Urothelium cell line (cell line): ENCODE measurements at regions not wholly inside any gene's neighbourhood (a gene's known extent, or its start where the extent isn't known, plus 50 kb on each side); places are given as distances from the start of the nearest gene placed in this dataset.
"Not testable (repeated sequence)": the region's sequence is repeated elsewhere in the genome, so short reads cannot be mapped to it uniquely, and the experiment has no call there.

Experiments
- DNase-seq: peaks from one replicate; pipeline ENCODE4 v3.0.0; 2011; ENCODE audit warnings: low spot score, mixed read lengths
- FAIRE-seq: peaks from 2 replicates; lab custom pipeline; 2011; peaks lifted over from hg19 to GRCh38; lab: Jason Lieb, UNC

DNA sequence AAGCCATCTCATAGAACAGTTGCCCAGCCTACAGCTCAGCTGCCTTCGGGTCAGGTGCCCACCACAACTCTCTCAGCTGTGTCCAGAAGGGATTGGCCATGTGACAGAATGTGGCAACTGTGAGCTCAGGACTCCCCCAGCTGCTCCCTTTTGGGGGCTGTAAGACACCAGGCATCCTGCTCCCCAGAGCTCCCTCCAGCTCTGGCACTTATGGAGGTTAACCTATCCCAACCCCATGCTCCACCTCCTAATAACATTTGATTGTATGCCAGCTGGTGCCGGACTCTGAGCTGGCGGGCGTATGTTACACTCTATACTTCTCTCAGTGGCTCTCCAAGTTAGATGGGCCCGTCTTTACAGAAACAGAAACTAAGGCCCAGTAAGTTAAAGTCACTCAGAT lies 222.8 kb downstream of the FAM43A start:
- FAIRE-seq (no peak), DNase-seq (no peak)

DNA sequence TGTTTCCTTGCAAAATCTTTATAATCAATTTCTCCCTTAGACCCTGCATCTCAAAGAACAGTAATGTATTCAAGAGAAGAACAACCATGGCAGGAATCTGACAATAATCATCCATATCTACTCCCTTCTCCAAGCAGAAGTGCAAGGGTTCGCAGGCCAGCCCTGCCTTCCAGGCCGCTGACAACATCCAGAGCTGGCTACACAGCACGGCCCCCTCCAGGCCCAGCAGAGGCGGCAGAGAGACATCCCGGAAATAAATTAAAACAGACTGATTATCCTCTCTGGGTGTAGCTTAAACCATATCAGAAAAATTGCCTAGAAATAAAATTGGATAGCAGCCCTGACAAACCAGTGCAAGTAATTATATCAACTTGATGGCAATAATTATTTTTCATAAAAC lies 223.3 kb downstream of the FAM43A start:
- DNase-seq (no peak), FAIRE-seq (no peak)

DNA sequence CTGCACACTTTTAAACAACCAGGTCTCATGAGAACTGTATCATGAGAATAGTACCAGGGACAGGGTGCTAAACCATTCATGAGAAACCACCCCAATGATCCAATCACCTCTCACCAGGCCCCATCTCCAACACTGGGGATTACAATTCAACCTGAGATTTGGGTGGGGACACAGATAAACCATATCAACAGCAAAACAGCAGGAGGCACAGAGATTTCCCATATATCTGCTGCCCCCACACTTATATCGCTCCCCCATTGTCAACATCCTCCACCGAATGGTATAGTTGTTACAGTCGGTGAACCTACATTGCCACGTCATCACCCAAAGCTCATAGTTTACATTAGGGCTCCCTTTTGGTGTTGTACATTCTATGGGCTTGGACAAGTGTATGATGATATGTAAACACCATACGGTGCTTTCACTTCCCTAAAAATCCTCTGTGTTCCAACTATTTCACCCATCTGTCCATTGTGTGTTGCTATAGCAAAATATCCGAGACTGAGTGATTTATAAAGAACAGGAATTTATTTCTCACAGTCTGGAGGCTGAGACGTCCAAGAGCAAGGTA lies 224.8 kb downstream of the FAM43A start:
- peak; percentile 13 for FAIRE-seq

DNA sequence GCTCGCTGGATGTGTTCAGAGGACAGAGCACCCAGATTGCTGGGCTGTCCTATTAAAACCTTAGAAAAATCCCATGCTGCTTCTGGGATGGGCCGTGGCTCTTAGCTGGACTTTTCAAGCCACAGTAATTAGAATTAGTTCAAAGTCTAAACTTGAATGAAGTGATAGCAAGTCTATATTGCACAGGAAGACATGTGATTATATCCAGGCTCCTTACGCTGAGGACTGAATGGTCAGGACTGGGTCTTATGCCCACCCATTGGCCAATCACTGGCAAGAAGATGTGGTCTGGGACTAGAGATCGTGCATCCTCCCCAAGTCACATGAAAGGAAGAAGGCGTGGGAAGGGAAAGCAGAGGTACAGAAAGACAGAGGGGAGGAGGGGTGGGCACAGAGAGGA lies 227.6 kb downstream of the FAM43A start:
- no peak for FAIRE-seq
- DNase-seq: no peak

More for the DNA sequence above, 224.8 kb downstream of the FAM43A start:
- no peak for DNase-seq

DNA sequence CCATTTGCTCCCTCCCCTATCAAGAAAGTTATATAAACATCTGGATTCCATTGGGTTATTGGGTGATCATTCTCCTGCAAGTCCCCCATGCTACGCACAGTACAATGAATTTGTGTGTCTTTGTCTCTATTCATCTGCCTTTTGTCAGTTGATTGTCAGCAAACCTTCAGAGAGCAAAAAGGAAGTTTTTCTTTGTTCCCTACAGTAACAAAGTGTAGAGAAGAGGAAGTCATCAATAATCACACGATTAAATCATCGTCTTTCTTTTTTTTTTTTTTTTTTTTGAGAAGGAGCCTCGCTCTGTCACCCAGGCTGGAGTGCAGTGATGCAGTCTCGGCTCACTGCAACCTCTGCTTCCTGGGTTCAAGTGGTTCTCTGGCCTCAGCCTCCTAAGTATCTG lies 239.2 kb downstream of the FAM43A start:
- not testable (repeated sequence) for FAIRE-seq, DNase-seq

DNA sequence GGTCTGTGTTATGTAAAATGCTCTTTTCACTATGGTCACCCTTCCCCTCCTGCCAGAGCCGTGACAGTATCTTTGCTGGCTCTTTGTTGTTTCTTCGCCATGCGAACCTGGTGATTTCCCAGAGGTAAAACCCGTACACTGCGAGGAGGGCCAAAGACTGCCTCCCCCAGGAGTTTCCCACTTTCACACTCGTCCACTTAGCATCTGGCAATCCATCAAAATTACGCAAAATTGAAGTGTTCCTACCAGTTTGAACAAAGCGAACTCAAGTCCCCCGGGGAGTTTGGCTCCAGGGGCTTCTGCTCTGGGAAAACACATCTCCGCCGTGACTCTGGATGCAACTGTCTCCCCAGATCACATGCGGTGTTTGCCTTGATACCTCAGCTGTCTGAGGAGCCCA lies 239.9 kb downstream of the FAM43A start:
- DNase-seq (no peak), FAIRE-seq (no peak)

DNA sequence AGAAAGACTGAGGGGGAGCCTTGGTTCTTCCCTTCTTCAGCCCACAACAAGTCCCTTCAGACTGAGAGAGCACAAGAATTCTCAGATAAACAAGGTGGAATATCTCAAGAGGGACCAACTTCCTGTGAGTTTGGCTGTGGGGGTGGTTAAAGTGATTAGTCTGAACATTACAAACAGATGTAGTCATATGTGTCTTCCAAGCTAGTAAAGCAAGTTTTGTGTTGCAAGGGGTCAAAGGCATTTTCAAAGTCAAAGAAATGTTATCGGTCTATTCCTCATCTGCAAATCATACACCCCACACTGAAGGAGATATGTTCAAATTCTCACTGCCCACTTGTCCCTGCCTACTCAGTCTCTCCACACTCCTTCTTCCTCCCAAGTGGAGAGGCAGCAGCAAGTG lies 242.5 kb downstream of the FAM43A start:
- FAIRE-seq: no peak
- DNase-seq: no peak

DNA sequence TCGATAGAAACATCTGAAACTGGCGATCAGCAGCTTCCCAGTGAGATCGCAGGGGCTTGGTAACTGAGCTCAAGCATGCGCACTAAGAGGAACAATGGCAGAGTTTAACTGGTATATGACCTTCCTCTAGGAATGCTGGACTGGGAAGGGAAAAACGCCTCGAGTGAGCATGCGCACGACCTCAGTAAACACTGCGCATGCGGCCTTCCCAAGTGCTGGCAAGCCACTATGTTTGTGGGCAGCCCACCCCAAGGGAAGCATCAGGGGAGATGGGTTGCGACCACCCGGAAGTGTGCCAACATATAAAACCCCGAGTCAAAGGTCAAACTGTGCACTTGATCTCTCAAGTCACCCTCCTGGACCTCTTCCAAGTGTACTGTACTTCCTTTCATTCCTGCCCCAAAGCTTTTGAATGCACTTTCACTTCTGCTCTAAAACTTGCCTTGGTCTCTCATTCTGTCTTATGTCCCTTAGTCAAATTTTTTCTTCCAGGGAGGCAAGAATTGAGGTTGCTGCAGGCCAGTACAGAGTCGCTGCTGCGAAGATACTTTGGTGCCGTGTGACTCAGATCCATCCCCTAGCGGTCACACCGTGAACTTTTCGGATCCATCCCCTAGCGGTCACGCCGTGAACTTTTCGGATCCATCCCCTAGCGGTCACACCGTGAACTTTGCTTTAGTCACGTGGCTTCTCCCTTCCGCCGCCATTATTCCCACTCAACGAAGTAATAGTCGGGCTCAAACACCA lies 243.3 kb downstream of the FAM43A start:
- FAIRE-seq: no peak
- DNase-seq: no peak

DNA sequence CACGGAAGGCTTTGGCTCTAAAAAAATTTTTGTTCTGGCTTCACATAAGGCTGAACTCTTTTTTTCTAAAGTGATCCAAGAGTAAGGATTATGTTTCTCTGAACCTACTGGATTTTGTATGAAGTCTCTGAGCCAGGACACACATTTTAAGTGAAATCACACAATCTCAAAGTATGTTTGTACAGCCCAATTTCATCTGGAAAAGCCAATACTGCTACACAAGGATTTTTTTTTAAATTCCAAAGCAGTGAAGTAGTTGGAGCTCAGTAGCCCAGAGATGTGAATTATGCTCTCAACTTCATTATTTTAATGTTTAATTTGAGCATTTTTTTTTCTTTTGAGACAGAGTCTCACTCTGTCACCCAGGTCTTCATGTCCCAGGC lies 243.9 kb downstream of the FAM43A start:
- DNase-seq: no peak
- FAIRE-seq: no peak

DNA sequence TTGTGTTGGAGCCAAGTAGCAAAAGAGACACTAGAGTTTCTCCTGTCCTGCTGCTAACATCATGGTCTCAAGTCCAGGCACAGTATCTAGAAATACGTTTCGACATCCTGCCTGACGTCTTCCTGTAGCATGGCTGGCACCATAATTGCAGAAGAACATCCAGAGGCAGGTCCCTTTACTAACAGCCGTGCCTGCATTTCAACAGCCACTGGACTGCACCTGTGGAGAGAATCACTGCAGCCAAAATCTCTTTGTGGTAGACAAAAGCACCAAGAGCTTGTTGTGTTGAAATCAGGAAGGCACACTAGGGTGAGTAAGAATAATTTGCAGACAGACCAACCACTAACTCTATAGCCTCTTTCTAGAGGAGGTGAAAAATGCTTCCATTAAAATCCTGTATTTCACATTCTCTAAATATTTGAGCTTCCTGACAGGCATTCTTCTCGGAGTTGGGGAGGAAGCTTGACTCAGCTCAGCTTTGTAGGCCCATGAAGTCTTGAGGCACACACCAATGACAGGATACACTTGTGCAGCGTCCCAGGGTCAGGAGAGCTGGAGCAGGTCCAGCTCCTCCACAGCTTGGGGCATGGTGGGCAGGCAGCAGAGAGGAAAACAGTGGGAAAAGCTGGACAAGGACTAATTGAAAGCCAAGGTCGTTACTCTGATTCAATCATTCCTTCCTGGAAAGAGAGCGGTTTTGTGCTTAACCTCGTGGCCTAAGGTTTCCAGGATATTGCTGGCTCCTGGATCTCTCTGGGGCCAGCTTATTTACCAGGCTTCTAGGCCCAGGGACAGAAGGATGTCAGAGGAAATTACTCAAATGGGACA lies 244.9 kb downstream of the FAM43A start:
- DNase-seq (peak; percentile 56), FAIRE-seq (no peak)

DNA sequence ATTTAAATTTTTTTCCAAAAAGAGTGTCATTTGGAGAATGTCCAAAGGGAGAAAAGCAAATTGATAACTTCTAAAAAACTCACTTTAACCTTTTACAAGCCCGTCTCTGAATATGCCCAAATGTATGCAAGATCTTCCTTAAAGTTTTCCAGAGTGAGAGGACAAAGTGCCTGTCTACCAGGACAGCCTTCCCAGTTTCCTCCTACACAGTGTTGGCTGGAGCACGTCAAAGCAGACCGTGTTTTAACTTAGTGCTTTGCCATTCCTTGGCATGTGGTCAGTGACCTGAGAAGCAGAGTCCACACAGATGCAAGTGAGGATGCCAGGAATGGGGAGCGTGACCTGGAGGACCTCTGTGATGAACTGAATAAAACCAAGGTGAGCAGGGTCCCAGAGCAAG lies 245.7 kb downstream of the FAM43A start:
- FAIRE-seq (no peak), DNase-seq (no peak)

DNA sequence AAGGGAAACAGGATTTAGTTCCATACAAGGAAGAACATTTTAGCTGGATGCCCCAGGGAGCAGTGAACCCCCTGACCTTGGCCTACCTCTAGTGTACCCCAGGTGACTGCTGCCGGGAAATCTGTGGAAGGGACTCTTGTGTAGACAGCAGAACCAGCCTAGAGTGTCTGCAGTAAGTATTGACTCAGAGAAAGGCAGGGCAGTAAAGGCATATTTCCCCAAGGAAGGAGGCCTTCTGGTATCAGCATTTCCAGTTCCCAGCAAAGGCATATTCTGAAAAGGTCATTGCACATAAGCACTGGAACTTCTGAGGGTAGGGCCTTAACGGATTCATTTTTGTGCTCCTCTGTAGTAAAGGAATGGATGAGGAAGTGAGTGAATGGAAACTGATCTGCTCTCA lies 246.2 kb downstream of the FAM43A start:
- DNase-seq (no peak), FAIRE-seq (no peak)

DNA sequence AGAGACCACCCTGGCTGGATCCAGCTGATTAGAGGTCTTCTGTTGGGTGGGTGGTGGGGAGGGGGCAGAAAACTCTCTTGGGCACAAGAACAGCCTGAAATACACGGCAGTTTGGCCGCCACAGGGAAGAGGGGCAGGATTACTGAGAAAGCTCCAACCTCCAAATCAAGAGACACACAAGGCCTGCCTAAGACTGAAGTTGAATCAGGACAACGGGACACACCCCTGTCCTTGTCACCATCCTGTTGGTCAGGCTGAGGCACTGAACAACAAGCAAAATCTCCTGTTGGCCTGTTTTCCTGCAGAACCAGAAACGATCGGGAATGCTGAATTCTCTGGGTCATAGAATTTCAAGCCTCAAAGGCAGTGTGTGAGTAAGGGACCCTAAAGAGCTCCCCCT lies 247.8 kb downstream of the FAM43A start:
- DNase-seq (no peak), FAIRE-seq (no peak)

DNA sequence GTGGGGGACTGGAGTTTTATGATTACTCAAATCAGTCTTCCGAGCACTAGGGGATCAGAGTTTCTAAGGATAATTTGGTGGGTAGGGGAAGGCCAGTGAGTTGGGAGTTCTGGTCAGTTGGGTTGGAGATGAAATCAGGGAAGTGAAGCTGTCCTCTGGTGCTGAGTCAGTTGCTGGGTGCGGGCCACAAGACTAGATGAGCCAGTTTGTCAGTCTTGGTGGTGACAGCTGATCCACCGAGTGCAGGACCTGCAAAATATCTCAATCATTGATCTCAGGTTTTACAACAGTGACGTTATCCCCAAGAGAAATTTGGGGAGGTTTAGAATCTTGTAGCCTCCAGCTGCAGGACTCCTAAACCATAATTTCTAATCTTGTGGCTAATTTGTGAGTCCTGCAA lies 249.4 kb downstream of the FAM43A start:
- FAIRE-seq: no peak

DNA sequence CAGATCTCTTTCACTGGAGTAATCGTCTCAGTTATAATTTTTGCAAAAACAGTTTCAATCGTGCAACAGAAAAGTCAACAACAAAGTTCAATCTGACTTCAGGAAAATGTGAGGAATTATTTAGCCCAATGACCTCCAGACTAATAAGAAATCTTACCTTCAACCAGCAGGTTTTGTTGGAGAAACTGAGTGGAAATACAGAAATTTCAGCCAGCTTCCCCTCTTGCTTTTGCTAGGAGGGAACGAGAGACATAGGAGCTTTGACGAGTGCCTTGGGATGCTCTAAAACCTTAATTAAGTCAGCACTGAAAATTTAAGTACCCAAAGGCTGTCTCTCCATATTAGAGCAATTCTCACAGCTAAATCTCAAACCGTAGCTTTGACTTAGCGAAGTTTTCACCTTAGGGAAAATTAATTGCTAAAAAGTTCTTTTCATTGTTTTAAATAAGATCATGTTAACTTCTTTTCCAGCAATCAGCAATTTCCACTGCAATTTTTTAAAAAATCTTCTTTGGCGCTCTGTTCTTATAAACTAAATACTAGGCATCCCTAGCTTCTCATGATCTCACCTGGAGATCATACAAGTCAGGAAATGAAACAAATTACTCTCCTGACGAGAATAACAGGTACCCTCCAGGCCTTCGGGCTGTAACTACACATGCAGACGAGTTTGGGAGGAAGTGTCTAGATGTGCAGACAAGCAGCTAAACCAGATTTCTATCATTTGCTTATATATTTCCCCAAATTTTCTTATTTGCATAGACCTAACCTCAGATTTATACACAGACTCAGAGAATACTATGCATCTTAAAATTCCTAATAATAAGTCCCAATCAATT lies 250.2 kb downstream of the FAM43A start:
- FAIRE-seq: no peak
- no peak for DNase-seq

More for the DNA sequence above, 249.4 kb downstream of the FAM43A start:
- no peak for DNase-seq

DNA sequence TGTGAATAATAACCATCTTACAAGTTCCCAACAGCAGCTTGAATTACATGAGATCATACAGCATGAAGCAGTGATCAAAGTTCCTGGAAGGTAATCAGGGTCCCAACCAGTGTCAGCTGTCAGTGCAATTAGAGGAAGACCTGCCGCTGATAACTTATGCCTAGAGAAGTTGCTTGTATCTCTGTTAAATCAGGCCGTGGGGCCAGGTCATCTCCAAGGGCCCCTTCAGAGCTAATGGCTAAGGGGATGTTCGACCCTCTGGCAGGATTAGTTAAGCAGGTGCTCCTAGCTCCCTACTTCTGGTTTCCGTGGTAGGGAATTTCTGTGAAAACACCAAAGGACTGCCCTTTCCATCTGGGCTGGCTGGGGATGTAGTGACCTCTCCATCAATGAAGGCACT lies 251.0 kb downstream of the FAM43A start:
- DNase-seq: no peak
- FAIRE-seq: no peak

DNA sequence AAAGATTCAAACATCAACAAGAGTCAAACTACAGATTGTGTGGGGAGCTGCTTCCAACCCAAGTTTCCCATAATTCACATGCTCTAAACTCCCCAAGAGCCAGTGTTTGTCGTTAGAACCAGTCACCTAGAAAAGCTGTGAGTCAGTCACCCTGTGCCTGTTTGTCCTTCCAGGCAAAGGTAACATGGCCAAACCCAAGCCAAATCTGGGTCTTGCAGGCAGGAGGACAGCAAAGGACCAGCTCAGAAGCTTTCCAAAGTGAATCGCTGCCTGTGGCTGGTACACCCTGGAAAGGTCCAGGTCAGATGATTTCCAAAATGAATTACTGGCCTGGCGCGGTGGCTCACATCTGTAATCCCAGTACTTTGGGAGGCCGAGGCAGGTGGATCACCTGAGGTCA lies 251.5 kb downstream of the FAM43A start:
- no peak for FAIRE-seq
- DNase-seq: no peak

DNA sequence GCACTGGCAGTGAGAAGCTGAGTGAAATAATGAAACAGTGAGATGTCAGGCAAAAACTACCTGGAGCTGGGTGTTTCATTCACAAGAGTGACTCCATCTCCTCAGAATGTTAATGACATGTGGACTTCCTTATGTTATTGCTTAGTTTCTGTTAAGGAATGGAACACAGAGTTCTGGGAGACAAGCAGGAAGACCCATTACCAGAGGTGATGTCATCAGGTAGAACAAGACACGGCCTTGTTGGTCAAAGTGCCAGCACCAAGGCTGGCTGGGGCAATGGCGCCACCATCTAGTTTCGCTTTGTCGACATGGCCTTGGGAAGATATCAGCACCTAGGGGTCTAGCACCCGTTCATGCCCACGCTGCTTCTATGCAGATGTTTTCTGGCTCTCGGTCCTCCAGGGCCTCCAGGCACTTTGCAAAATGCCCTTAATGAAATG lies 252.2 kb downstream of the FAM43A start:
- FAIRE-seq (no peak), DNase-seq (no peak)

DNA sequence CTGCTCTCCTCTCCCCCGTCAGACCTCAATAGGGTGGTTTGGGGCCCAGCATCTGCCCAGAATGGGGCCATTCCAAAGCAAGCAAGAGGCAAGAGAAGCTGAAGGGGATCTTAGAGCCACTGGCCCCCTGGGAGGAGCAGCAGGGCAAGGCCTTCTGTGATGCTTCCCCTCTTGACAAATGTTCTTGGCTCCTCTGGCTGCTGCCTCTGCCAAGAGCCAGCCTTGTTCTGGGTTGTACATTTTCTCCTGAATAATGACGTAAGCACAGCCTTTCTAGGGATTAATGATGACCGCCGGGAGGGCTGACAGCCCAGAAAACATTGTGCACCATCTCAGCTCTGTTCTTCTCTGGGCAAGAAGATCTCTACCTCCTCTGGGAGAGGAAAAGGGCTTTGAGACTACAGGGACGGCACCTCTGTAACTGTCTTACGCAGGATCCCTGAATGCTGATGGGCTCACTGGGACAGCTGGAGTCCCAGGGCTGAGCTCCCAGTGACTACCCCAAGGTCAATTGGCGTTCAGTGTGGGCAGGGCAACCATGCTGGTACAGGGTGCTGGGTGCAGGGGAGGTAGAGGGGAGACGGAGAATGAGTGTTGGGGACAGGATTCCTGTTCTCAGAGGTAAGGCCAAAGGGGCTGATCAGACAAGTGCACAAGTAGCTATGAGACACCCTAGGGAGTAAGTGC lies 253.3 kb downstream of the FAM43A start:
- no peak for FAIRE-seq
- no peak for DNase-seq

DNA sequence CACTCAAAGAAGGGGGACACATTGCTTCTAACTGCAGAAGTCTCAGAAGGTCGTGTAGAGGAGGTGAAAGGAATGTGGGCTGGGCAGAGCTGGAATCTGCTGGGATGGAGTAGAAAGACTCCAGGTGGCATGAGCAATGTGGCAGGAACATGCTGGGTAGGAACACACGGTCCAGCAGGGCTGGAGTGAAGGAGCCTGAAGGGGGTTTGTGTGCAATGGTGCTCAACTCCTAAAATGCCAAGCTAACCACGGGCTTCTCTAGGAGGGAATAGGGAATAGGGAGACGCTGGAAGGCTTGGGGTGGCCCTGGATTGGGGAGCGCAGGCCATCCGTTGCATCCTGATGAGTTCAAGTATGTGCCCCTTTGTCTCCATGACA lies 253.8 kb downstream of the FAM43A start:
- no peak for DNase-seq
- no peak for FAIRE-seq
